GM12865 (cell line): ENCODE measurements at regions not wholly inside any gene's neighbourhood (a gene's known extent, or its start where the extent isn't known, plus 50 kb on each side); places are given as distances from the start of the nearest gene placed in this dataset.

Source experiments
- DNase-seq: peaks from one replicate; pipeline ENCODE4 v3.0.0; 2010; ENCODE audit warnings: low read depth
- H3K4me3 ChIP-seq: 2 replicates; pipeline ENCODE4 v1.5.1; 2011; ENCODE audit warnings: mild to moderate bottlenecking, low read depth, low read length, control low read depth
- TF ChIP-seq, protein P1 (sequence below): IDR thresholded peaks from 2 replicates; pipeline ENCODE4 v1.5.1; 2011; ENCODE audit warnings: low read length, control low read depth, low read depth, inconsistent platforms; ENCODE audit not compliant: insufficient read depth; ENCODE audit errors: missing control alignments

DNA sequence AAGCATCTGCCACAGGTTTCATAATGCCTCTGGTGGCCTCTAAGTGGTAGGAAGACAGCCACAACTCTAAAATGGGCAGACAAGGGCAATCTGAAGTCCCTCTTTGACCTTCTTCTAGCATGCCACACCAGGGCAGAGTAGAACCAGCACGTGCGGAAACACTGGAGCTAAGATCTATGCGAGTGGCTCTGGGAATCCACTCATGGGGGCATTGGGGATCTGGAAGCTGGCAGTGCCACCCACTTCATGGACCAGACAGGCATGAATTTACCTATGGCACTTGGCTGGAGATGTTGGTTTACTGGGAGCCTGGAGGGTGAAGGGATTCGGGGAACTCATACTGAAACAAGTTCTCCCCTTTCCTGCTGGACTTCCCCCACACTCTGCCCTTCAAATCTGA, 337.4 kb downstream of the MIAT start:
- TF ChIP-seq, protein P1, sequence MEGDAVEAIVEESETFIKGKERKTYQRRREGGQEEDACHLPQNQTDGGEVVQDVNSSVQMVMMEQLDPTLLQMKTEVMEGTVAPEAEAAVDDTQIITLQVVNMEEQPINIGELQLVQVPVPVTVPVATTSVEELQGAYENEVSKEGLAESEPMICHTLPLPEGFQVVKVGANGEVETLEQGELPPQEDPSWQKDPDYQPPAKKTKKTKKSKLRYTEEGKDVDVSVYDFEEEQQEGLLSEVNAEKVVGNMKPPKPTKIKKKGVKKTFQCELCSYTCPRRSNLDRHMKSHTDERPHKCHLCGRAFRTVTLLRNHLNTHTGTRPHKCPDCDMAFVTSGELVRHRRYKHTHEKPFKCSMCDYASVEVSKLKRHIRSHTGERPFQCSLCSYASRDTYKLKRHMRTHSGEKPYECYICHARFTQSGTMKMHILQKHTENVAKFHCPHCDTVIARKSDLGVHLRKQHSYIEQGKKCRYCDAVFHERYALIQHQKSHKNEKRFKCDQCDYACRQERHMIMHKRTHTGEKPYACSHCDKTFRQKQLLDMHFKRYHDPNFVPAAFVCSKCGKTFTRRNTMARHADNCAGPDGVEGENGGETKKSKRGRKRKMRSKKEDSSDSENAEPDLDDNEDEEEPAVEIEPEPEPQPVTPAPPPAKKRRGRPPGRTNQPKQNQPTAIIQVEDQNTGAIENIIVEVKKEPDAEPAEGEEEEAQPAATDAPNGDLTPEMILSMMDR: no peak
- H3K4me3 ChIP-seq: no peak overlapping the region
- no peak for DNase-seq

DNA sequence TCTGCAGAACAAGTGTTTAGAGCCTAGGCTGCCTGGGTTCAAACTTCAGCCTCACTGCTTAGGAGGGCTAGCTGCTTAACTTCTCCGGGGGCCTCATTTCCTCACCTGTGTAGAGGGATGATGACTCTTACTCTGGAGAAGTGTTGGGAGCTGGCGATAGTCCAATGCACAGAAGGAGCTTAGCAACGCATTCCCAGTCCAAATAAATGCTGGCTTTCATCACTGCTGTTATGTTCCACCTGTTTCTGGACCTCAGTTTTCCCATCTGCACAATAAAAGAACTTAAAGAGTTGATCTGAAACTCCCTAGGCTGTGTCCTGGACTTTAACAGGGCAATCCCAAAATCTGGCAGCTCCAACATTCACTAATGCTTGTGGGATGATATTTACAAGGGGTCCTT, 337.8 kb downstream of the MIAT start:
- TF ChIP-seq, protein P1: no peak
- no peak for DNase-seq
- no peak overlapping the region for H3K4me3 ChIP-seq

DNA sequence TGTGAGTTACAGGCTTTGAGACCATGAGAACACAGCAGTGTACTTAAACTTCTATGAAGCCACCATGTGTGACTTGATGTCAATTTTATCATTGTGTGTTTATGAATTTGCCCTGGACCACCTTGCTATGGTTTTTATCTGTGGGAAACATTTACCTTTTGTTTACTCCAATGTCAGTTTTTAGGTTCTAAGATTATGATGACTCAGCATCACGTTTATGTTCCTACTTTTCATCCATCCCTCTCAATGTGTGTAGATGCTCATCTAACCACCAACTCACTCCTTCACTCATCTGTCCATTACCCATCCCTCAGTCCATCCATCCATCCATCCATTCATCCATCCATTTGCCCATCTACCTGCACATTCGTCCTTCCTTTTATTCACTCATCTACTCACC, 338.8 kb downstream of the MIAT start:
- H3K4me3 ChIP-seq: no peak overlapping the region
- no peak for DNase-seq
- TF ChIP-seq, protein P1: no peak

DNA sequence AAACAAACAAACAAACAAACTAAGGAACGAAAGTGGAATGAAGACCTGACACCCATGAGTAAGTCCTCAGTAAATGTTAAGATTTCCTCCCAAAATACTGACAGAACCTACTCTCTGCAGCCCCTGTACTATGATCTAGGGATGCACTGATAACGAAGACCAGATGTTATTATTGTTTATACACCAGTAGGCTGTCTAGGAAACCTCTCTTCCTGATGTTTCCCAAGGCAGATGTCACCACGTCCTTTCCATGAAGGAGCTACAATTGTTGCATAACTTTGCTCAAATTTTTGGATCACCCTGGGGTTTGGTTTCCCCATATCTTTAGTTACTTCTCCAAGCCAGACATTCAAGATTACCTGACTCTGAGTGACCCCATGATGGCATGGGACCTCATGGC, 340.7 kb downstream of the MIAT start:
- DNase-seq: no peak

DNA sequence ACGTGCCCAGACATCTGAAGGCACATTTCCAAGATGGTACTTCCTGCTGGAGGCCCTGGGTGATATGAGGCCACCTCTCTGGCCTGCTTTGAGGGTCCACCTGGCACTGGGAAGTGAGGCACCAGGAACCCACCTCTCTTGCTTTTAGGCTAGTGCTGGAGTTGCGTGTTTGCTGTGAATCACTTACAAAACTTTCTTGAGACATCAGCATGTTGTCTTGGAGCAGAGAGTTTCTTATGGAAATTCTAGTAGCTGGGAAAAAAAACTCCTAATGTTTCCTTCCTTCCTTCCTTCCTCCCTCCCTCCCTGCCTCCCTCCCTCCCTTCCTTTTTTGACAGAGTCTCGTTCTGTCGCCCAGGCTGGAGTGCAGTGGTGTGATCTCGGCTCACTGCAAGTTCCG, 341.3 kb downstream of the MIAT start:
- no peak for DNase-seq
- TF ChIP-seq, protein P1: no peak
- no peak overlapping the region for H3K4me3 ChIP-seq

More for the DNA sequence above, 340.7 kb downstream of the MIAT start:
- H3K4me3 ChIP-seq: no peak overlapping the region
- TF ChIP-seq, protein P1: no peak

DNA sequence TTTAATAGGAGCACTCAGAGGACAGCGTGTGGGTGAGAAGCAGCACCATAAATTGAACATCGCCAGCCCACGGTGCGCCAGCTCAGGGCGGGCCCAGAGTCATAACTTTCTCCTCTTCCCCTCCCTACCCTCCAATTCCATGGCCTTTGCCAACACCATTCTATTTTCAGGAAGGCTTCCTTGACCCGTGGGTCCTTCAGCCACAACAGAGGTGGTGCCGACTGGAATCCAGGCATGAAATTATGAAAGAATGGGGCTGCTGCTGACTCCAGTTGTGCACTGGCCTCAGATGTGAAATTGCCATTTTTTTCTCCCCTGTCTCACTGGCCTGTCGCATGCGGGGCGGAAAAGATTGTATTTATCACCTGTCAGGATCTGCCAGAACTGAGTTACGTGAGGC, 345.9 kb downstream of the MIAT start:
- TF ChIP-seq, protein P1: no peak
- no peak for DNase-seq
- no peak overlapping the region for H3K4me3 ChIP-seq

DNA sequence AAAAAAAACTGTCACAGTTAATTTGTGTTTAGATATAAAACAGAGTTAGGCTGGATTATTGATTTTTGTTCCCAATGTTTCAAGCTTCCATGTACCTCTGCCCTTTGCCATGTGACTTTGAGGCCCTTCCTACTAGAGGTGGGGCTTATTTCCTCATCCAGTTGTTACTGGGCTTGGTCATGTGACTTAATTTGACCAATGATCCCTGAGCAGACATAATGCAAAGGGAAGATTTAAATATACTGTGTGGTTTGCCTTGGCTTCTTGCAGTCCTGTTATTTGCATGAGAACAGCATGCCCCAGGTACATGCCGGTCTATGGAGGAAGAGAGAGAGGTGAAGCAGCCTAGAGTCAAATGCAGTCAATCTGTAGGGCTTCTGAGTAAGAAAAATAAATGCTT, 347.0 kb downstream of the MIAT start:
- TF ChIP-seq, protein P1: no peak
- DNase-seq: no peak
- H3K4me3 ChIP-seq: no peak overlapping the region
